WERI-Rb-1 (cell line): ENCODE measurements at regions not wholly inside any gene's neighbourhood (a gene's known extent, or its start where the extent isn't known, plus 50 kb on each side); places are given as distances from the start of the nearest gene placed in this dataset.

Experiments
- DNase-seq: peaks from one replicate; pipeline ENCODE4 v3.0.0-alpha.2; 2020
- H3K27ac ChIP-seq: fragments of 250-450 bp; sonication (Bioruptor Pico); 2 replicates; pipeline ENCODE4 v1.5.1; 2020; ENCODE audit warnings: mild to moderate bottlenecking, moderate library complexity
- H3K27me3 ChIP-seq: fragments of 250-450 bp; sonication (Bioruptor Pico); 2 replicates; pipeline ENCODE4 v1.5.1; 2021; ENCODE audit warnings: mild to moderate bottlenecking, low read depth, moderate library complexity; ENCODE audit not compliant: insufficient read depth, severe bottlenecking
- H3K36me3 ChIP-seq: fragments of 250-450 bp; sonication (Bioruptor Pico); 2 replicates; pipeline ENCODE4 v1.5.1; 2020; ENCODE audit warnings: mild to moderate bottlenecking, moderate library complexity
- H3K4me3 ChIP-seq: 2 replicates; pipeline ENCODE4 v1.5.1; 2011; ENCODE audit warnings: low read depth, mild to moderate bottlenecking, control low read depth, low read length
- H3K9me3 ChIP-seq: fragments of 250-450 bp; sonication (Bioruptor Pico); 2 replicates; pipeline ENCODE4 v1.5.1; 2021; ENCODE audit warnings: mild to moderate bottlenecking, moderate library complexity; ENCODE audit not compliant: severe bottlenecking
- CTCF ChIP-seq: IDR thresholded peaks from 2 replicates; pipeline ENCODE4 v1.5.1; 2011; ENCODE audit warnings: low read depth, mild to moderate bottlenecking, control low read depth, inconsistent platforms, low read length

- H3K27ac ChIP-seq, result no peak overlapping the region
- DNase-seq, result no peak
- no peaks in the 10 kb centered on the region for H3K9me3 ChIP-seq
- no peak for TF ChIP-seq CTCF
- H3K36me3 ChIP-seq, result no peaks in the 10 kb centered on the region
- H3K4me3 ChIP-seq, result no peak overlapping the region
- peaks cover 2% of the 10 kb centered on the region for H3K27me3 ChIP-seq
These were observed 156.9 kb upstream of the DCC start for GRCh38 chr18:52183107-52183506.

- H3K36me3 ChIP-seq, result no peaks in the 10 kb centered on the region
- DNase-seq, result no peak
- H3K4me3 ChIP-seq, result no peak overlapping the region
- no peaks in the 10 kb centered on the region for H3K27me3 ChIP-seq
- no peak for TF ChIP-seq CTCF
- no peaks in the 10 kb centered on the region for H3K9me3 ChIP-seq
- H3K27ac ChIP-seq, result no peak overlapping the region
These were observed 149.8 kb upstream of the DCC start for GRCh38 chr18:52190195-52190594.

GRCh38 chr18:52190631-52191030, 149.4 kb upstream of the DCC start:
- no peaks in the 10 kb centered on the region for H3K9me3 ChIP-seq
- no peak overlapping the region for H3K4me3 ChIP-seq
- no peaks in the 10 kb centered on the region for H3K36me3 ChIP-seq
- H3K27me3 ChIP-seq, result no peaks in the 10 kb centered on the region
- H3K27ac ChIP-seq, result no peak overlapping the region
- DNase-seq, result no peak
- no peak for TF ChIP-seq CTCF

GRCh38 chr18:52200406-52200805, 139.6 kb upstream of the DCC start:
- Histone ChIP-seq H3K27ac (no peak overlapping the region), H3K27me3 (no peaks in the 10 kb centered on the region), H3K9me3 (no peaks in the 10 kb centered on the region), H3K36me3 (no peaks in the 10 kb centered on the region), H3K4me3 (no peak overlapping the region)
- no peak for TF ChIP-seq CTCF
- DNase-seq, result no peak

- Histone ChIP-seq H3K9me3 (no peaks in the 10 kb centered on the region), H3K4me3 (no peak overlapping the region), H3K36me3 (no peaks in the 10 kb centered on the region), H3K27ac (no peak overlapping the region), H3K27me3 (no peaks in the 10 kb centered on the region)
- DNase-seq, result no peak
- TF ChIP-seq CTCF, result no peak
These were observed 138.9 kb upstream of the DCC start for GRCh38 chr18:52200921-52201663.

- H3K27ac ChIP-seq, result no peak overlapping the region
- TF ChIP-seq CTCF, result no peak
- no peak for DNase-seq
- no peaks in the 10 kb centered on the region for H3K27me3 ChIP-seq
- no peaks in the 10 kb centered on the region for H3K9me3 ChIP-seq
- no peak overlapping the region for H3K4me3 ChIP-seq
- no peaks in the 10 kb centered on the region for H3K36me3 ChIP-seq
These were observed 131.4 kb upstream of the DCC start for GRCh38 chr18:52208646-52209045.
